ENCODE measurements at regions not wholly inside any gene's neighbourhood (a gene's known extent, or its start where the extent isn't known, plus 50 kb on each side); places are given as distances from the start of the nearest gene placed in this dataset.

GRCh38 chr22:49486225-49486624 is 341.4 kb downstream of the BRD1 start:
- no peak for DNase-seq (ENCODE audit: low spot score)

- DNase-seq (ENCODE audit: low spot score): no peak
Observed at GRCh38 chr22:49483946-49484345, 343.7 kb downstream of the BRD1 start.

GRCh38 chr22:49483281-49483870 is 344.3 kb downstream of the BRD1 start:
- DNase-seq (ENCODE audit: low spot score): no peak

GRCh38 chr22:49482811-49483210 is 344.9 kb downstream of the BRD1 start:
- DNase-seq (ENCODE audit: low spot score): no peak

GRCh38 chr22:49481659-49482399 is 345.8 kb downstream of the BRD1 start:
- DNase-seq (ENCODE audit: low spot score): no peak

- no peak for DNase-seq (ENCODE audit: low spot score)
Observed at GRCh38 chr22:49480896-49481658, 346.6 kb downstream of the BRD1 start.

- DNase-seq (ENCODE audit: low spot score): no peak
Observed at GRCh38 chr22:49480331-49480730, 347.3 kb downstream of the BRD1 start.

- DNase-seq (ENCODE audit: low spot score): no peak
Observed at GRCh38 chr22:49479566-49479965, 348.1 kb downstream of the BRD1 start.

GRCh38 chr22:49476800-49477400 is 350.8 kb downstream of the BRD1 start:
- no peak for DNase-seq (ENCODE audit: low spot score)

GRCh38 chr22:49476176-49476575 is 351.5 kb downstream of the BRD1 start:
- DNase-seq (ENCODE audit: low spot score): no peak

- no peak for DNase-seq (ENCODE audit: low spot score)
Observed at GRCh38 chr22:49475253-49475652, 352.4 kb downstream of the BRD1 start.

GRCh38 chr22:49473286-49473685 is 354.4 kb downstream of the BRD1 start:
- DNase-seq (ENCODE audit: low spot score): no peak

GRCh38 chr22:49470741-49471503 is 356.8 kb downstream of the BRD1 start:
- no peak for DNase-seq (ENCODE audit: low spot score)

- no peak for DNase-seq (ENCODE audit: low spot score)
Observed at GRCh38 chr22:49469896-49470740, 357.6 kb downstream of the BRD1 start.

- DNase-seq (ENCODE audit: low spot score): no peak
Observed at GRCh38 chr22:49468487-49469198, 359.0 kb downstream of the BRD1 start.

- DNase-seq (ENCODE audit: low spot score): no peak
Observed at GRCh38 chr22:49466878-49467595, 360.6 kb downstream of the BRD1 start.

- no peak for DNase-seq (ENCODE audit: low spot score)
Observed at GRCh38 chr22:49464037-49464436, 363.6 kb downstream of the BRD1 start.

GRCh38 chr22:49462795-49463194 is 364.9 kb downstream of the BRD1 start:
- peak; percentile 11 for DNase-seq (ENCODE audit: low spot score)

GRCh38 chr22:49462291-49462690 is 365.4 kb downstream of the BRD1 start:
- no peak for DNase-seq (ENCODE audit: low spot score)

Data from H4 (cell line).